ENCODE measurements at regions not wholly inside any gene's neighbourhood (a gene's known extent, or its start where the extent isn't known, plus 50 kb on each side); places are given as distances from the start of the nearest gene placed in this dataset.

GRCh38 chr13:86121881-86122280 lies 322.7 kb upstream of the SLITRK6 start:
- no peaks in the 10 kb centered on the region for H3K9me3 ChIP-seq (ENCODE audit: control insufficient read depth, insufficient read depth, low read length)
- H3K4me3 ChIP-seq (ENCODE audit: low read length), result no peak overlapping the region
- H3K4me1 ChIP-seq (ENCODE audit: control insufficient read depth, insufficient read depth, low read length), result no peaks in the 10 kb centered on the region
- H3K27me3 ChIP-seq (ENCODE audit: control insufficient read depth, insufficient read depth, low read length), result no peaks in the 10 kb centered on the region
- H3K27ac ChIP-seq (ENCODE audit: low read length), result no peak overlapping the region
- H3K36me3 ChIP-seq (ENCODE audit: control insufficient read depth, insufficient read depth, low read length), result no peaks in the 10 kb centered on the region
- WGBS (ENCODE audit: insufficient coverage, insufficient read length), result 100% methylated on average over 1 of the region's 3 CpGs
- no peak for DNase-seq (ENCODE audit: low read depth, low spot score)

- H3K36me3 ChIP-seq (ENCODE audit: control insufficient read depth, insufficient read depth, low read length), result no peaks in the 10 kb centered on the region
- H3K27ac ChIP-seq (ENCODE audit: low read length), result no peak overlapping the region
- no peaks in the 10 kb centered on the region for H3K4me1 ChIP-seq (ENCODE audit: control insufficient read depth, insufficient read depth, low read length)
- H3K4me3 ChIP-seq (ENCODE audit: low read length), result no peak overlapping the region
- H3K9me3 ChIP-seq (ENCODE audit: control insufficient read depth, insufficient read depth, low read length), result no peaks in the 10 kb centered on the region
- no peaks in the 10 kb centered on the region for H3K27me3 ChIP-seq (ENCODE audit: control insufficient read depth, insufficient read depth, low read length)
- DNase-seq (ENCODE audit: low read depth, low spot score), result no peak
- no CpG with 5 or more reads among the region's 1 CpG for WGBS (ENCODE audit: insufficient coverage, insufficient read length)
Measured at GRCh38 chr13:86109107-86109506, 309.9 kb upstream of the SLITRK6 start.

DNA sequence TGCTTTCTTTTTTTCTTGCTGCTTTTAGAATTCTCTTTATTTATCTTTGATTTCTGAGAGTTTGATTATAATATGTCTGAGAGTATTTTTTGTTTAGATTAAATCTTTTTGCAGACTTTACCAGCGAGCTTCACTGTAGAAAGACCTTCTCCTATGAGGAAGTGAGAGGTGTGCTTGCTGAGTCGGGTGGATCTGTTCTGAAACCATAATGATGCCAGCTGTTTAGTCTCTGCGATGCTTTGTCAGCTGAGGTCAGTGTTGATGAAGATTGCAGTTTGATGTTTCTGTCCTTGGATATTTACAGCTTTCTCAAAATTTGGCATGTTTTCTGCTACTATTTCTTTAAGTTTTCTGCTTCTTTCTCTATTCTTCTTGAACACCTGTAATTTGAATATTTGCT lies 309.1 kb upstream of the SLITRK6 start:
- Histone ChIP-seq H3K9me3 (ENCODE audit: control insufficient read depth, insufficient read depth, low read length) (no peaks in the 10 kb centered on the region), H3K4me3 (ENCODE audit: low read length) (no peak overlapping the region), H3K27ac (ENCODE audit: low read length) (no peak overlapping the region), H3K4me1 (ENCODE audit: control insufficient read depth, insufficient read depth, low read length) (no peaks in the 10 kb centered on the region), H3K36me3 (ENCODE audit: control insufficient read depth, insufficient read depth, low read length) (no peaks in the 10 kb centered on the region), H3K27me3 (ENCODE audit: control insufficient read depth, insufficient read depth, low read length) (no peaks in the 10 kb centered on the region)
- no peak for DNase-seq (ENCODE audit: low read depth, low spot score)
- no CpG with 5 or more reads among the region's 3 CpGs for WGBS (ENCODE audit: insufficient coverage, insufficient read length)

GRCh38 chr13:86098511-86098910 lies 299.3 kb upstream of the SLITRK6 start:
- no peak for DNase-seq (ENCODE audit: low read depth, low spot score)
- Histone ChIP-seq H3K4me1 (ENCODE audit: control insufficient read depth, insufficient read depth, low read length) (no peaks in the 10 kb centered on the region), H3K27ac (ENCODE audit: low read length) (no peak overlapping the region), H3K9me3 (ENCODE audit: control insufficient read depth, insufficient read depth, low read length) (no peaks in the 10 kb centered on the region), H3K27me3 (ENCODE audit: control insufficient read depth, insufficient read depth, low read length) (no peaks in the 10 kb centered on the region), H3K4me3 (ENCODE audit: low read length) (no peak overlapping the region), H3K36me3 (ENCODE audit: control insufficient read depth, insufficient read depth, low read length) (no peaks in the 10 kb centered on the region)

DNA sequence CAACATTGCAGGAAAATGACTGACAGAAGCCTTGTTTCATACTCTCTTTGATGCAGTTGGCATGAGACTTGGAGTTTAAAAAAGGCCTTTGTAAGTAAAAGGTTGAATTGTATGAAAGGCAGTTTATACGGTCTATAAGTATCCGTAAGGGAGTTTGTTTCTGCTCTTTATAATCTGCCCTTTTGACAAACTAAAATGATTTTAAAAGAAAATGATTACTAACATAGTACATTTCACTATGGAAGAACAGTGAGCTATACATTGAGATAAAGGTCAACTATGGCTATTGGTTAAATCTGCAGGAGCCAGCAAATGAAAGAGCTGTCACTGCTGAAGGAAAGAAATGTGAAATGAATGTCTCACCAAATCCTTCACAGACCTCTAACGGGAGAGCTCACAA lies 296.1 kb upstream of the SLITRK6 start:
- Histone ChIP-seq H3K36me3 (ENCODE audit: control insufficient read depth, insufficient read depth, low read length) (no peaks in the 10 kb centered on the region), H3K9me3 (ENCODE audit: control insufficient read depth, insufficient read depth, low read length) (no peaks in the 10 kb centered on the region), H3K4me1 (ENCODE audit: control insufficient read depth, insufficient read depth, low read length) (no peaks in the 10 kb centered on the region), H3K27me3 (ENCODE audit: control insufficient read depth, insufficient read depth, low read length) (no peaks in the 10 kb centered on the region), H3K27ac (ENCODE audit: low read length) (no peak overlapping the region), H3K4me3 (ENCODE audit: low read length) (no peak overlapping the region)
- WGBS (ENCODE audit: insufficient coverage, insufficient read length), result no CpG with 5 or more reads among the region's 3 CpGs
- no peak for DNase-seq (ENCODE audit: low read depth, low spot score)

DNA sequence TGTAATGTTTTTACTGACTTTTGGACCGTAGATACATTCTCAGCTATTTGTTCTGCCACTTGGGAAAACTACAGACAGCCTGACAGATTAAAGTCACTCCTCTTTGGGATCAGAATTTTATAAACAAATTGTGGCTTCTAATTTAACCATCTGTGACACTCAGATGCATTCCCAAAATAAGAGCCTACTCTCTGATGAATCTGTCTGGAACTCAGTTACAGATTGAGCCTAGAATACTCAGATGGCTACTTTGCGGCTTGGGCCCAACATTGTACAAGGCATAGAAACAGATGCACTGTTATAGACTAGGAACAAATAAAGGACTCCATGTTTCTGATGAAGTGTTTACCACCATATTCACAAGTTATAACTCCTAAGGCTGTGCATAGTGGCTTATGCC lies 291.0 kb upstream of the SLITRK6 start:
- WGBS (ENCODE audit: insufficient coverage, insufficient read length), result no CpG with 5 or more reads among the region's 2 CpGs
- Histone ChIP-seq H3K27ac (ENCODE audit: low read length) (no peak overlapping the region), H3K36me3 (ENCODE audit: control insufficient read depth, insufficient read depth, low read length) (no peaks in the 10 kb centered on the region)

DNA sequence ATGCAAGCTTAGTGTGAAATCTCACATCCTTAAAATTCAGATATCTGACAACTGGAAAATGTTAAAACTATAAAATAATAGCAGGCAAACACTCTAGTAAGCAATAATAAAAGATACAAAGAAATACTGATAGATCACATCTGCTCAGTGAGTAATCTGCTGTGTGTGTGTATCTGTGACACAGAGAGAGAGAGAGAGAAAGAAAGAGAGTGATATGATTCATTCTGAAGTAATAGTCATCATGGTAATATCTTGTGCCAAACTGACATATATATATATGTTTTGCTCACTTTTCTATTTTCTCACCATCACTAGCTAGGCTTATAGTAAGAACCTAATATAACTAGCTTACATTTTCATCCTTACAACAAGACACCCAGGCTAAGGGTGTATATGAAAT lies 288.0 kb upstream of the SLITRK6 start:
- H3K36me3 ChIP-seq (ENCODE audit: control insufficient read depth, insufficient read depth, low read length), result no peaks in the 10 kb centered on the region
- H3K27ac ChIP-seq (ENCODE audit: low read length), result no peak overlapping the region

More for the DNA sequence above, 291.0 kb upstream of the SLITRK6 start:
- H3K27me3 ChIP-seq (ENCODE audit: control insufficient read depth, insufficient read depth, low read length), result no peaks in the 10 kb centered on the region
- H3K4me1 ChIP-seq (ENCODE audit: control insufficient read depth, insufficient read depth, low read length), result no peaks in the 10 kb centered on the region
- no peak overlapping the region for H3K4me3 ChIP-seq (ENCODE audit: low read length)
- no peaks in the 10 kb centered on the region for H3K9me3 ChIP-seq (ENCODE audit: control insufficient read depth, insufficient read depth, low read length)
- DNase-seq (ENCODE audit: low read depth, low spot score), result no peak

GRCh38 chr13:86085890-86086289 lies 286.7 kb upstream of the SLITRK6 start:
- DNase-seq (ENCODE audit: low read depth, low spot score), result no peak
- H3K4me3 ChIP-seq (ENCODE audit: low read length), result no peak overlapping the region

More for the DNA sequence above, 288.0 kb upstream of the SLITRK6 start:
- no peaks in the 10 kb centered on the region for H3K27me3 ChIP-seq (ENCODE audit: control insufficient read depth, insufficient read depth, low read length)
- no peaks in the 10 kb centered on the region for H3K9me3 ChIP-seq (ENCODE audit: control insufficient read depth, insufficient read depth, low read length)
- H3K4me1 ChIP-seq (ENCODE audit: control insufficient read depth, insufficient read depth, low read length), result no peaks in the 10 kb centered on the region
- no peak for DNase-seq (ENCODE audit: low read depth, low spot score)
- H3K4me3 ChIP-seq (ENCODE audit: low read length), result no peak overlapping the region

GRCh38 chr13:86082121-86082520 lies 282.9 kb upstream of the SLITRK6 start:
- H3K36me3 ChIP-seq (ENCODE audit: control insufficient read depth, insufficient read depth, low read length), result no peaks in the 10 kb centered on the region
- H3K4me3 ChIP-seq (ENCODE audit: low read length), result no peak overlapping the region
- H3K4me1 ChIP-seq (ENCODE audit: control insufficient read depth, insufficient read depth, low read length), result no peaks in the 10 kb centered on the region
- DNase-seq (ENCODE audit: low read depth, low spot score), result no peak
- H3K27ac ChIP-seq (ENCODE audit: low read length), result no peak overlapping the region
- no peaks in the 10 kb centered on the region for H3K27me3 ChIP-seq (ENCODE audit: control insufficient read depth, insufficient read depth, low read length)
- H3K9me3 ChIP-seq (ENCODE audit: control insufficient read depth, insufficient read depth, low read length), result no peaks in the 10 kb centered on the region

More at GRCh38 chr13:86085890-86086289, 286.7 kb upstream of the SLITRK6 start:
- Histone ChIP-seq H3K4me1 (ENCODE audit: control insufficient read depth, insufficient read depth, low read length) (no peaks in the 10 kb centered on the region), H3K27me3 (ENCODE audit: control insufficient read depth, insufficient read depth, low read length) (no peaks in the 10 kb centered on the region), H3K27ac (ENCODE audit: low read length) (no peak overlapping the region), H3K36me3 (ENCODE audit: control insufficient read depth, insufficient read depth, low read length) (no peaks in the 10 kb centered on the region), H3K9me3 (ENCODE audit: control insufficient read depth, insufficient read depth, low read length) (no peaks in the 10 kb centered on the region)

GRCh38 chr13:86080340-86080995 lies 281.2 kb upstream of the SLITRK6 start:
- no peak overlapping the region for H3K27ac ChIP-seq (ENCODE audit: low read length)
- H3K9me3 ChIP-seq (ENCODE audit: control insufficient read depth, insufficient read depth, low read length), result no peaks in the 10 kb centered on the region
- H3K27me3 ChIP-seq (ENCODE audit: control insufficient read depth, insufficient read depth, low read length), result no peaks in the 10 kb centered on the region
- no peaks in the 10 kb centered on the region for H3K36me3 ChIP-seq (ENCODE audit: control insufficient read depth, insufficient read depth, low read length)
- WGBS (ENCODE audit: insufficient coverage, insufficient read length), result 100% methylated on average over 1 of the region's 2 CpGs
- no peak for DNase-seq (ENCODE audit: low read depth, low spot score)
- no peak overlapping the region for H3K4me3 ChIP-seq (ENCODE audit: low read length)
- no peaks in the 10 kb centered on the region for H3K4me1 ChIP-seq (ENCODE audit: control insufficient read depth, insufficient read depth, low read length)

GRCh38 chr13:86066611-86067365 lies 267.6 kb upstream of the SLITRK6 start:
- no peak for DNase-seq (ENCODE audit: low read depth, low spot score)
- H3K4me3 ChIP-seq (ENCODE audit: low read length), result no peak overlapping the region
- H3K27me3 ChIP-seq (ENCODE audit: control insufficient read depth, insufficient read depth, low read length), result no peaks in the 10 kb centered on the region
- H3K4me1 ChIP-seq (ENCODE audit: control insufficient read depth, insufficient read depth, low read length), result no peaks in the 10 kb centered on the region
- no CpG with 5 or more reads among the region's 4 CpGs for WGBS (ENCODE audit: insufficient coverage, insufficient read length)
- no peak overlapping the region for H3K27ac ChIP-seq (ENCODE audit: low read length)
- H3K9me3 ChIP-seq (ENCODE audit: control insufficient read depth, insufficient read depth, low read length), result no peaks in the 10 kb centered on the region
- no peaks in the 10 kb centered on the region for H3K36me3 ChIP-seq (ENCODE audit: control insufficient read depth, insufficient read depth, low read length)

Data from iPS DF 6.9 (cell line).